GM12865 (cell line): ENCODE measurements at regions not wholly inside any gene's neighbourhood (a gene's known extent, or its start where the extent isn't known, plus 50 kb on each side); places are given as distances from the start of the nearest gene placed in this dataset.

Source experiments
- DNase-seq: peaks from one replicate; pipeline ENCODE4 v3.0.0; 2010; ENCODE audit warnings: low read depth
- H3K4me3 ChIP-seq: 2 replicates; pipeline ENCODE4 v1.5.1; 2011; ENCODE audit warnings: mild to moderate bottlenecking, low read depth, low read length, control low read depth
- CTCF ChIP-seq: IDR thresholded peaks from 2 replicates; pipeline ENCODE4 v1.5.1; 2011; ENCODE audit warnings: low read length, control low read depth, low read depth, inconsistent platforms; ENCODE audit not compliant: insufficient read depth; ENCODE audit errors: missing control alignments

DNA sequence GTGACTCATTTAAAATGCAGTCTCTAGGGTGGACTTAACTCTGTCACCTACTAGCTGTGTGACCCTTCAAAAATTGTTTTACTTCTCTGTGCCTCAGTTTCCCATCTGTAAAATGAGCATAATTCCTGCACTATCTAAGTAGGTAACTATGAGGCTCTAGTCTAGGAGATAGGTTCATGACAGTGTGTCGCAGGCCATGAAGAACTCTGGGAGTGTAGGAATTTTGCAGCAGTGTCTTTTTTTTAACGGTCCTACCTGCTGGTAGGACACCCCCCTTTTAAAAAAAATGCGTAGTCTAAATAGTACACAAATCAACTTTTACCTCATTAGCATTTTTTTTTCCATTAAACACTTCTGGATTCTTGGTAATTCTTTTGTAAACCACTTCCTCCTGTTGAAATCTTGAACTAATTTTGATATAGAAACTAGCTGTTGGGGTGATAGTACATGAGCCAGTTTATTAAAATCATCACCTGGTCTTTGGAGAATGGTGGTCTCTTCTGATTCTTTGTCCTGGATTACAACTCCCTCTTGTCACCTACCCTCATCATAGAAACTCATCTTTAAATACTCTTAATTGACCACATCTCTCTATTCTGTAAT, 86.0 kb upstream of the SLC38A2 start:
- DNase-seq: no peak
- no peak for TF ChIP-seq CTCF
- no peak overlapping the region for H3K4me3 ChIP-seq

DNA sequence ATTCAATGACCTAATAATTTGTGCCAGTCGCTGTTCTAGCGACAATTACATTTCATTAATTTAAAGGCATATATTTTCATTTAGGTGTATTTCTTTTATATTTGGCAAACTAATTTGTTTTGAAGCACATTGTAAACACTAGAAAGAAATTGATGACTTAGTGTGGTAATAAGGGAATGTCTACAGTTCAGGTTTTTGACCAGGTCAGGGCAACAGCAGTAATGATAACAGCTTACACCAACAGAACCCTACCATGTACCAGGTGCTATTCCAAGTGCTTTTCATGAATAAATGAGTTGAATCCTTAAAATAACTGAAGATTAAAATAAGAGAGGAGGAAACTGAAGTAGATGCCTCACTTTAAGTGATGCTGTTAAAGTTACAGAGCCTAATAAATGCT, 85.4 kb upstream of the SLC38A2 start:
- no peak overlapping the region for H3K4me3 ChIP-seq
- no peak for TF ChIP-seq CTCF
- DNase-seq: no peak

DNA sequence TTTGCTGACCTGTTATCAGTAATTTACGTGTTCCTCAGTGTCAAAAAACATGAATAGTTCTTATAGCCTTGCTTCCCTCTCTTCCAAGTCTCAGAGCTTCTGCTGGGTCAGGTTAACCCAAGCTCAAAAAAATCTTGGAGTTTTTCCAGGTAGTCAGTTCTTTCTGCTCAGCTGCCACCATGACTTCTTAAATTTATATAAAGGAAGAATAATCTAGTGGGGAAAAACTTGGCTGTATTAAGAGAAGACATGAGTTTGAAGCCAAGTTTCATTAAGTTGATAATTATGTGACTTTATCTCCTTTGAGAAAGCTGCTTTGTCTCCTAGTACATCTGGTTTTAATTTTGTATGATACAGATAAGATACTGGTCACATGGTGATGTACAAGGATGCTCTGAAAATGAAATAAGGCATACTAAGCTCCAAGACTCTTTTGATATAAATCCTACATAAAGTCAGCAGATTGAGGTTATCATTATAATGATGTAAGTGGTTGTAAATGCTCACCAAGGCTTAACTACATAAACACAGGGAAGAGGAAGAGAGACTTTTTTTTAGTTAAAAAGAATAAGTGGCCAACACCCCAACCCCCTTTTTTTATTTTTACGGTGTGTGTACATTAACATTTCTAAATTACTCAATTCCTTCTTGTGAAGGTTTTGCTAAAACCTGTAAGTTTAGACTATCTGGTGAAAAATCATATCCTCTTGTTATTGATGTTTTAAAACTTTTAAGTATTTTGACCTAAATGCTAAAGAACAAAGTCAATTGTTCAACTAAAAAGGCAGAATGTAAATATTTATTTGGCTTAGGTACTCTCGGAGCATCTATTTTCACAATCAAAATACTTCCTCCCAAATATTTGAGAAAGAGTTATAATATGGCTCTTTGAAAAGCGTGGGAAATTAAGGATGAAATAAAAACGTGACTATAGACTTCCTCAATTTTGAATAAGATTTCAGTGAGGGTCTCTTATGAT, 84.1 kb upstream of the SLC38A2 start:
- DNase-seq: no peak
- H3K4me3 ChIP-seq: no peak overlapping the region
- no peak for TF ChIP-seq CTCF

DNA sequence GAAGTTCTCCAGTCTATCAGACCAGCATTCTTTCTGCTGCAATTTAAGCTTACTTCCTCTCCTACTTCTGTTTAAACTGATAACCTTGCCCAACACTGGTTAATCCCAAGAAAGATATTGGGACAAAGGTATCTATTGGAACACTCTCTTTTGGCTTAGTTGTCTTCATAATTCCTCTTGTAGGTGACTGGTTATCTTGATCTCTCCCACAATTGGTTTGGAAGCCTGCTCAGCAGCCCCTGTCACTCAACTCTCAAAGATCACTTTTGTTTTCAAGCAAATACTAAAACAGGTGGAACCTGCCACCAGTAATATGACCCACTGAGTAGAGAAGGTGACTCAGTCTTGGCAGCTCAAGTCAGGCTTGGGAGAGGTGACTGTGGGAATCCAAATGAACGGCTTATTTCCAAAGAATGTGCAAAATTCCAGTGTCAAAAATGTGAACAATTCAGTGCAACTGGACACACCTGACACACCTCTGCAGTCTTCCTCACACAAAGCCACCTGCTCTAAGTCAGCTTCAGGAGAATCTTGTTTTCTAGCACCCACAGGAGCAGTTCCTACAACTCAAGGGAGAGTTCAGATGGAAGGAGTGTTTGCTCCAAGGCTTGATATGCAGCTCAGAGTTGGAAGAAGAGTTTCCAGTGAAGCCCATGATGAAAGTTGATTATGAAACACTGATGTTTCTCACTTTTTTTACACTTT, 83.2 kb upstream of the SLC38A2 start:
- DNase-seq: no peak
- no peak for TF ChIP-seq CTCF
- H3K4me3 ChIP-seq: no peak overlapping the region

DNA sequence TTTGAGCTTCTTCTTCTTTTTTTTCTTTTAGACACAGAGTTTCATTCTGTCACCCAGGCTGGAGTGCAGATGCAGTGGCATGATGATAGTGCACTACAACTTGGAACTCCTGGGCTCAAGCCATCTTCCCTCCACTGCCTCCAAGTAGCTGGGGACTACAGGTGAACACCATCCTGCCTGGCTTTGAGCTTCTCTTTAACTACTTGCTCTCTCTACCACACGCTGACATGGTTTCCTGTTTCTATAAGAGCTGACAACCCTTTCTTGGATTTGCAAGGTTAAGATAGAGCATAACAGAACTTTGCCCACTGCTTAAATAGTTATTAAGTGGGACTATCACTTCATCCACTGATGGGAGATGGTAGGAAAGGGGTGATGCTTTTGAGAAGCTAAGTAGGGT, 82.4 kb upstream of the SLC38A2 start:
- DNase-seq: no peak
- no peak for TF ChIP-seq CTCF
- H3K4me3 ChIP-seq: no peak overlapping the region

DNA sequence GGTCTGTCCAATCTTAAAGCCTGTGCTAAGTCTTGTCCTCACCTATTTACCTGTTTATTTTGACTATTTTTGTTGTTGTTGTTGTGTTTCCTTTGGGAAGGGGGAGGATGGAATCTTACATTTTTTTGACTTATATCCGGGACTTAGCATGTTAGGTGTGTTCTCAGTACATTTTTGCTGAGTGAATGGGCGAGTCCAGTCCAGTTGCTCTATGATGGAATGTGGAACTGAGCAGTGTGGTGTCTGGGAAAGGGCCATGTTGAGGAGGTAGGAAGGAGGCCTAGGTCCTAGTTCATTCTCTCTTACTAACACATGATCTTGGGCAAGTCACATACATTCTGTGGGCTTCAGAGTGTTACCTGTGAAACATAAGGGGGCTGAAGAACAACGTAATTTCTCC, 80.9 kb upstream of the SLC38A2 start:
- TF ChIP-seq CTCF: no peak
- DNase-seq: no peak

More for the DNA sequence above, 80.9 kb upstream of the SLC38A2 start:
- H3K4me3 ChIP-seq: no peak overlapping the region
